SJSA1 (cell line): ENCODE measurements at regions not wholly inside any gene's neighbourhood (a gene's known extent, or its start where the extent isn't known, plus 50 kb on each side); places are given as distances from the start of the nearest gene placed in this dataset.
"Not testable (repeated sequence)": the region's sequence is repeated elsewhere in the genome, so short reads cannot be mapped to it uniquely, and the experiment has no call there.

Experiments
- DNase-seq, 2 experiments: peaks; one replicate each; pipeline ENCODE4 v3.0.0-alpha.2; 2015 to 2020; ENCODE audit warnings: low spot score in 2 of 2, low read depth in 1 of 2
- H3K27ac ChIP-seq: fragments of 250-450 bp; sonication (Bioruptor Pico); 2 replicates; pipeline ENCODE4 v1.5.1; 2020; ENCODE audit warnings: mild to moderate bottlenecking, moderate library complexity
- H3K27me3 ChIP-seq: fragments of 250-450 bp; sonication (Bioruptor Pico); replicated peaks from 2 replicates; pipeline ENCODE4 v1.5.1; 2020; ENCODE audit warnings: mild to moderate bottlenecking, moderate library complexity
- H3K36me3 ChIP-seq: fragments of 250-450 bp; sonication (Bioruptor Pico); 2 replicates; pipeline ENCODE4 v1.5.1; 2020; ENCODE audit warnings: mild to moderate bottlenecking
- H3K4me1 ChIP-seq: fragments of 250-450 bp; sonication (Bioruptor Pico); replicated peaks from 2 replicates; pipeline ENCODE4 v1.6.1; 2021; ENCODE audit warnings: mild to moderate bottlenecking
- H3K4me3 ChIP-seq: fragments of 250-450 bp; sonication (Bioruptor Pico); 2 replicates; pipeline ENCODE4 v1.5.1; 2020; ENCODE audit warnings: mild to moderate bottlenecking
- H3K9me3 ChIP-seq: fragments of 250-450 bp; sonication (Bioruptor Pico); replicated peaks from 2 replicates; pipeline ENCODE4 v1.5.1; 2020; ENCODE audit warnings: mild to moderate bottlenecking

DNA sequence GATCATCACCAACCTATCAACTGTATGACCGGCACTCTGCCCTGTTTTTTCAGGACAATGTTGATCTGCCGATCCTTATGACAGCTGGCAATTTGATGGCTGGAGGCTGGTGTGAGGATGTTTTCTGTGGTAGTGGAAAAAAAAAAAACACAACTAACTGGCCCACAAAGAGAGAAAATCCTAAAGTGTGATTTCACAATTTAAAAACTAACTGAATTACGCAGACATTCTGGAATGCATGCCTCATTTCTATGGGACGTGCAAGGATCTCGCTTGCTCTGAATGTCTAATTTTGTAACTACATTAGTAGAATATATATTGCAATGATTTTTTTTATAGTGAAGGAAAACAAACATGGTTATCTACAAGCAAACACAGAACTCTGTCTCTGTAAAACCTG is 590.5 kb downstream of the ETS1 start:
- Histone ChIP-seq H3K4me1 (peaks cover 10% of the 10 kb centered on the region), H3K4me3 (no peak overlapping the region), H3K36me3 (no peaks in the 10 kb centered on the region), H3K27me3 (no peaks in the 10 kb centered on the region), H3K27ac (peak overlapping the region; percentile 44; the same call in 1 of the 2 replicates), H3K9me3 (no peaks in the 10 kb centered on the region)
- DNase-seq: peak in 1 of 2 experiments; percentile 20

DNA sequence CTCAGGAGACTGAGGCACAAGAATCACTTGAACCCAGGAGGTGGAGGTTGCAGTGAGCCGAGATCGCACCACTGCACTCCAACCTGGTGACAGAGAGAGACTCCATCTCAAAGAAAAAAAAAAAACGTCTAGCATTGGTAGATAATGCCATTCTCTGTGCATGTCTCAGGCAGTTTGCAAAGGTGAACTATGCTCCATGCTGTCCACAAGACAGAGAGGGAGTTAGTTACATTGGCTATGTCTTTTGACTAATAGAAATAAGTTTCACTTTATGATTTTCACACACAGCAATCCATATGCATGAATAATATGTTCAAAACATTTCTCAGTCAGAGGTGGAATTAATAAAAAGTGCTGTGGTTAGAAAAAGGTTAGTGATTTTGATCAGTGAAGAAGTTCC is 591.4 kb downstream of the ETS1 start:
- H3K27me3 ChIP-seq: no peaks in the 10 kb centered on the region
- H3K4me3 ChIP-seq: no peak overlapping the region
- H3K4me1 ChIP-seq: peaks cover 10% of the 10 kb centered on the region
- no peaks in the 10 kb centered on the region for H3K9me3 ChIP-seq
- H3K36me3 ChIP-seq: no peaks in the 10 kb centered on the region
- DNase-seq: no peak
- peak overlapping the region; percentile 44; the same call in 1 of the 2 replicates for H3K27ac ChIP-seq

DNA sequence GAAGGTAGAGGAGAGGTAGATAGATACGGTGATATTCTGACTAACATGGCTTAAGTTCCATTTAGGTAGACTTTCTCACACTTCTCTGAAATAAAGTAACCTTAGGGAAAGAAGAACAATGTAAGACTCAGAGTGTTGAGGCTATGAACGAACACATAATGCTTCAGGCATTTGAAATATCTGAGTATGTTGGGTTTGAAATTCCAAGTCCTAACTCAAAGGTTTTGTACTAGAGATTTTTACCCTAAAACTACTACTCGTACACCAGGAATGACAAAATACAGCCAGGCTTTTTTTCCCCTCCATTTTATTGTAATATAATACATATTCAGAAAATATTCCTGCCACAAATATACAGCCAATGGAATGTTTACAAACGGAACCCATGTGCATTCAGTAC is 592.6 kb downstream of the ETS1 start:
- Histone ChIP-seq H3K4me3 (no peak overlapping the region), H3K4me1 (peaks cover 10% of the 10 kb centered on the region), H3K27me3 (no peaks in the 10 kb centered on the region), H3K9me3 (no peaks in the 10 kb centered on the region), H3K36me3 (no peaks in the 10 kb centered on the region), H3K27ac (peak overlapping the region; percentile 84)
- DNase-seq: peak in 1 of 2 experiments; percentile 30

DNA sequence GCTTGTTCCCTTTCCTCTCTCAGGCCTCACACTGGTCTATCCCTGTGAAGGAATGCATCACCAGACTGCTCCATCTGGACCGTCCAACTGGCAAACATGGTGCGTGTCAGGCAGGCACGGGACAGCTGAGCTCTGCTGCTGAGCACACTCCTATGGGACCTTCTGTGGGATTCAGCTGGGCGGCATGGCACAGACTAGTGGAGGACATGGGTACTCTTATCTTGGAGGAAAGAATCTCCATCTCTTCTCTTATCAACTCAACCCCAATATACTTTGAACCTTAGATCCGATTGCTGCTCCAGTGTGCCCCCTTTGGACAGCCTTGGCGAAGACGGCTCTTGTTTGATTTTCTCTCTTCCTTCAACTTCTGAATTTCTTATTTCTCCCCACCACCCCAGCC is 593.6 kb downstream of the ETS1 start:
- Histone ChIP-seq H3K9me3 (no peaks in the 10 kb centered on the region), H3K4me1 (peaks cover 10% of the 10 kb centered on the region), H3K4me3 (no peak overlapping the region), H3K36me3 (no peaks in the 10 kb centered on the region), H3K27ac (peak overlapping the region; percentile 46; the same call in 1 of the 2 replicates), H3K27me3 (no peaks in the 10 kb centered on the region)
- DNase-seq: no peak

DNA sequence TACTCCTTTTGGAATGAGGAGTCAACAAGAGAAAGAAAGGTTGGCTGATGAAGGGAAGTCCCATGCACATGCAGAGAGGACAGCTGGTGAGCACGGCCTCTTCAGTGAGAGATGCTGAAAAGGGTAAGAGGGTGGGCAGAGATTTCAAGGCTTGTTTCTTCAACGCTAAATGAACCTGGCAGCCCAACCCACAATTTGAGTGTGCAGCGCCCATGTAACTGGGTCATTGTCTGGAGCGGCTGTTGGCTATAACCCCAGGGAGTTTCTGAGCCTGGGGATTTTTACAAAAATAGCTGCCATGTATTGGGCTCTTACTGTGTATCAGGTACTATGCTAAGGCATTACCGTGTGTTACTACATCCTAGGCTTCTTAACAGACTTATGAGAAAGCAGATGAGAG is 594.1 kb downstream of the ETS1 start:
- H3K27me3 ChIP-seq: no peaks in the 10 kb centered on the region
- DNase-seq: no peak
- H3K9me3 ChIP-seq: no peaks in the 10 kb centered on the region
- peaks cover 10% of the 10 kb centered on the region for H3K4me1 ChIP-seq
- no peaks in the 10 kb centered on the region for H3K36me3 ChIP-seq
- no peak overlapping the region for H3K4me3 ChIP-seq
- H3K27ac ChIP-seq: no peak overlapping the region

DNA sequence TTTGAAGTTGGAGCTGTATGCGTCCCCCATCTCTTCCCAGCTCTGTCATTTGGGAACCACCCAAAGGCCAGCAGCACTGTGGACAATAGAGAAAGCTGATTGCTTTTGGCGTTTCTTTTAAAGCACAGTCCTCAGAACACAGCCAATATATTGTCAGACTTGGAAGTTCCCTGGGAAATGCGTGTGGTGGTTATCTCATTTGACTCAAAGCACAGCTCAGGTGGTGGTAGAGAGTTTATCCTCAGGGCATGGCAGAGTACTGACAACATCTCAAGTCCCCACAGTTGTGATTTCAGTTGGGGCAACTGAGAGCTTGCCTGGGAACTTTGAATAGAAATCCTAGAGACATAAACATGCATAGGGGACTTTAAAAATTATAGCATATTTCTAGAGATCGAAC is 601.3 kb downstream of the ETS1 start:
- H3K4me1 ChIP-seq: no peaks in the 10 kb centered on the region
- no peaks in the 10 kb centered on the region for H3K36me3 ChIP-seq
- H3K4me3 ChIP-seq: no peak overlapping the region
- DNase-seq: no peak
- H3K27me3 ChIP-seq: no peaks in the 10 kb centered on the region
- H3K27ac ChIP-seq: no peak overlapping the region
- no peaks in the 10 kb centered on the region for H3K9me3 ChIP-seq

DNA sequence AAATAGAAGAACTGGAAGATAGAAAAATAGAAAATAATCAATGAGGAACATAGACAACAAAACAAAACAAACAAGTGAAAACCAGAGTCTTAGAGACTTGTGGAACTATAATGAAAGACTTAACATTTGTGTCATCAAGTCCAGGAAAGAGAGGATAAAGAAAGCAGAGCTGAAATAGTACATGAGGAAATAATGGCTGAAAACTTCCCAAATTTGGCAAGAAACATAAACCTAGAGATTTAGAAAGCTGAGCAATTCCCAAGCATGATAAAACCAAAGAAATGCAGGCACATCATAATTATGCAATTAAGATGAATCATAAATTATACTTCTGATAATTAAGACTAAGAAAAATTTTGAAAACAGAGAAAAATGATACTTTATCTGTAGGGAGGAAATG is 614.5 kb downstream of the ETS1 start:
- H3K4me1 ChIP-seq: no peaks in the 10 kb centered on the region
- no peak overlapping the region for H3K27ac ChIP-seq
- no peaks in the 10 kb centered on the region for H3K27me3 ChIP-seq
- H3K36me3 ChIP-seq: no peaks in the 10 kb centered on the region
- H3K9me3 ChIP-seq: no peaks in the 10 kb centered on the region
- no peak for DNase-seq
- no peak overlapping the region for H3K4me3 ChIP-seq

DNA sequence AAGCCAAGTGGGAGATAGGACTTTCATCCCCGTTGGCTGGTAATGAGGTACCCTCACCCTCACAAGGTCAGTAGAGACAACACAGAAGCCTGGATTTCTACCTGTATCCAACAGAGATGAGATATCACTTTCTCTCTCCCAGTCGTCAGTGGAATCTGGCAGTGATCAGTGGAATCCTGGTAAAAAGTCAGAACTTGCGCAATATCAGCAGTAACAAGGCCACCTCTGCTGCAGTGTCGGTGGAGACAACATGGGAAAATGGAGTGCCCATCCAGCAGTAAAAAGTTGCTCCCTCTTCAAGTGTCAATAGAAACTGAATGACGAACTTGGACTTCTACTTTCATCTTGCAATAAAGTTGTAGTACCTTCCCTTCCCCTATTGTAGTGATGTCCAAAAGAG is 615.9 kb downstream of the ETS1 start:
- Histone ChIP-seq H3K4me1 (no peaks in the 10 kb centered on the region), H3K9me3 (no peaks in the 10 kb centered on the region), H3K27me3 (no peaks in the 10 kb centered on the region)

DNA sequence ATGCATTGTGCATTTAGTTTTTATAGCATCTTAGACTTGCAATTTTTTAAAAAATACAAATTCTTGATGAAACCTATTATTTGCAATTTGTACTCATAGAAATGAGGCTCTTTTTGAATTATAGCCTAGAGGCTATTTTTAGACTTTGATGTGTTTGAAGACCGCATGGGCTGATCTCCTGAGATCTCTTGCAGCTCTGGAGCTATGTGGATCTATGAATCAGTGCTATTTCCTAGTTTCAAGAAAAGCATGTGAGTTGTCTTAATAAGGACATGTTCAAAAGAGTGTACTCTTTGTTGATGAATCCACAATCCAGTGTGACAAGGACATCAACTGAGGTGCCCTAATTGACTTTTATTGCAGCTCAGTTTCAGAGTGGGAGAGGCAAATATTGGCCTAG is 620.5 kb downstream of the ETS1 start:
- Histone ChIP-seq H3K9me3 (no peaks in the 10 kb centered on the region), H3K4me1 (no peaks in the 10 kb centered on the region), H3K4me3 (no peak overlapping the region), H3K27ac (no peak overlapping the region), H3K36me3 (no peaks in the 10 kb centered on the region), H3K27me3 (no peaks in the 10 kb centered on the region)
- no peak for DNase-seq

More for the DNA sequence above, 615.9 kb downstream of the ETS1 start:
- H3K27ac ChIP-seq: no peak overlapping the region
- DNase-seq: no peak
- no peaks in the 10 kb centered on the region for H3K36me3 ChIP-seq
- H3K4me3 ChIP-seq: no peak overlapping the region

DNA sequence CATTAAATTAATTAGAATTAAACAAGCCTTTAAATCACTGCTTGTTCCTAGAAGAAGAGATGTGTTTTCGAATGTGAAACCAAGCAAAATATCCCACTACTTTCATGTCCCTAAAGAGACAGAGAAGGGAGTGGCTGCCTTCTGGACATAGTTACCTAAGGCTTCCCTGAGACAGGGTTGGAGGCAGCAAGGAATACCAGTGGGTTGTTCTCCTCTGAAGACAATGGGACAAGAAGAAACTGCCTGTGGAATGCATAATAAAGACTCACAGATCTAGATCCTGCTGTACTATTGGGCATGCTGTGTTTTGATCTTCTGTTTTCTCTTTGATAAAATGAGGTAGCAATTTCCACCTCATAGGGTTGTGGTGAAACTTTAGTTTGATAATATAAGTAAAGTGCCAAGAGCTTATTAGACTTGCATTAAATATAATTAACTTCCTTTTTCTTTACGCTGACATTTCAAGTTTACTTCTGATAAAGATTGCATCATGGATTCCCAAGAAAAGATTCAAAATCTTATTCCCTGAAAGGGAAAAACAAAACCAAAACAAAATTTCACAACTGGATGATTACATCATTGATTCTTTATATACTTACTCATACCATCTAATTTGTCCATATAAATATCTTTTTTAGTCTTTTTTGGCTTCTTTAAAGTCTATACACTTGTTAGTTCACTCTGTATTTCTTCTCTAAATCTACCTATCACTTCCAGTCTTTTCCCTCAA is 621.3 kb downstream of the ETS1 start:
- no peaks in the 10 kb centered on the region for H3K9me3 ChIP-seq
- H3K4me3 ChIP-seq: no peak overlapping the region
- no peaks in the 10 kb centered on the region for H3K27me3 ChIP-seq
- H3K36me3 ChIP-seq: no peaks in the 10 kb centered on the region
- H3K27ac ChIP-seq: no peak overlapping the region
- no peak for DNase-seq
- no peaks in the 10 kb centered on the region for H3K4me1 ChIP-seq

DNA sequence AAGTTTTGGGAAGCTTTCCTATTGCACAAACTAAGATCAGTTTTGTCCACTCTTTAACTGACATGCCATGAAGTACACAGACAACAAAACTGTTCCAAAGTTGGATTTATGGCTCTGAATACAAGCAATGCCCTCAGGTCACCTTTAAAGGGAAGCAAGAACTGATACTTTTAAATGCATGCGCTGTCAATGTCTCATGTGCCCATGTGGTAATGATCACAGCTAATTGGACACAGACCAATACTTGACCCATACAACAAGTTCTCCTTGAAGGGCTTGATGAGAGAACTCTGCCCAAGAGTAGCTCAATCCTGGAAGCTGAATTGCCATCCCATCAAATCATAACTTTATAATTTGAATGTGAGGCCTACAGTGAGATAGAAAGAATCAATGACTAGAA is 624.9 kb downstream of the ETS1 start:
- Histone ChIP-seq H3K9me3 (no peaks in the 10 kb centered on the region), H3K27me3 (no peaks in the 10 kb centered on the region), H3K4me1 (no peaks in the 10 kb centered on the region), H3K4me3 (no peak overlapping the region), H3K36me3 (no peaks in the 10 kb centered on the region), H3K27ac (no peak overlapping the region)
- DNase-seq: no peak

DNA sequence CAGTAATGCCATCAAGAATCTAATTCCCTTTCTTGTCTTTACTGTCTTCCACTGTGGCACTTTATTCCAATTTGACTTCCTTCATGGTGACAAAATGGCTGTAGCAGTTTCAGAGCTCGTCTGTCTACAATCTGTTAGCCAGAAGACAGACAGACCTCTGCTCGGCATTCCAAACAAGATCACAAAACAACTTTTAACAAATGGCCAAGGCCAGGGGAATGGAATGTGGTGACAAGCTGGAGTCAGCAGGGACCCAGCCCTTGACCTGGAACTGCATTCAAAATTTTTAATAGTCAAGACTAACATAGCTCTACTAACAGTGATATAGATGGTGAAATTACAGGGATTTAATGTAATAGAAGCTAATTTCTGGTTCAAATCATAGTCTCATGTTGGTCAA is 637.2 kb downstream of the ETS1 start:
- Histone ChIP-seq H3K4me1 (no peaks in the 10 kb centered on the region), H3K27me3 (no peaks in the 10 kb centered on the region), H3K27ac (no peak overlapping the region), H3K4me3 (no peak overlapping the region), H3K36me3 (no peaks in the 10 kb centered on the region), H3K9me3 (no peaks in the 10 kb centered on the region)
- DNase-seq: no peak

DNA sequence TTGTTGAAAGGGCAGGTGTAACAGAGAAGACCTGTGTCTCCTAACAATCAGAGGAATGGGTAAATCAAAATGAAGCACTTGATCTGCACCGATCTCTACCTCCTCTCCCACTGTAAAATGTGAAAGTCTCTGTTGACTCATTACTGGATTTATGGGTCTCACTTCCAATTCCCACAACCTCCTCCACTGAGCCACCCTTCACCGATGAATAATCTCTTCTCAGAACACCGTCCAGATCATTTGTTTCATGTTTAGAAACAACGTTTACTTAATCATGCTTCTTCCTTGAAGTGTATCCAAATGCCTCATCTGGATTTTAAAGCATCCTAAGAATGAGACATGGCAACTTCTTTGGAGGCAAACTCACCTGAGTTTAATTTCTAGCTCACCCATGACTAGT is 643.6 kb downstream of the ETS1 start:
- DNase-seq: no peak
- Histone ChIP-seq H3K9me3 (no peaks in the 10 kb centered on the region), H3K27me3 (no peaks in the 10 kb centered on the region), H3K4me1 (no peaks in the 10 kb centered on the region), H3K4me3 (no peak overlapping the region), H3K36me3 (no peaks in the 10 kb centered on the region), H3K27ac (no peak overlapping the region)

DNA sequence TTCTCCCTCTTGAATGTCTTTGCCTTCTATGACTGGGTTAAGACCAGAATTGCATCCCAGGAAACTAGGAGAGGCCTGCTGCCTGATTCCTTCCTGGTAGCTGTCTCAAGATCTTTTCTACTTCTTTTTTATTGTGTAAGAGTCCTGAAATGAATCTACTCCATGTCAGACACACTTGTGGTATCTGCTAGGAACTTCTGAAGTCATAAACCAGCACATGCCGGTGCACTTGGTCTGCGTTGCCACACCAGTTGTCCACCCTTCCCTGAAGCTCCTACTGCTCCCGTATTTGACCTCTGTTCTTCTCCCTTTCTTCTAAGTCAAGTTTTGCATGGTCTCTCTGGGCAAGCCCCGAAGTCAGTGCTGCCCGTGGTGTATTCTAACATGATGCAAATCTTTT is 644.2 kb downstream of the ETS1 start:
- H3K4me1 ChIP-seq: no peaks in the 10 kb centered on the region
- no peak for DNase-seq
- H3K27me3 ChIP-seq: no peaks in the 10 kb centered on the region
- H3K9me3 ChIP-seq: no peaks in the 10 kb centered on the region
- no peak overlapping the region for H3K27ac ChIP-seq
- H3K4me3 ChIP-seq: no peak overlapping the region
- no peaks in the 10 kb centered on the region for H3K36me3 ChIP-seq

DNA sequence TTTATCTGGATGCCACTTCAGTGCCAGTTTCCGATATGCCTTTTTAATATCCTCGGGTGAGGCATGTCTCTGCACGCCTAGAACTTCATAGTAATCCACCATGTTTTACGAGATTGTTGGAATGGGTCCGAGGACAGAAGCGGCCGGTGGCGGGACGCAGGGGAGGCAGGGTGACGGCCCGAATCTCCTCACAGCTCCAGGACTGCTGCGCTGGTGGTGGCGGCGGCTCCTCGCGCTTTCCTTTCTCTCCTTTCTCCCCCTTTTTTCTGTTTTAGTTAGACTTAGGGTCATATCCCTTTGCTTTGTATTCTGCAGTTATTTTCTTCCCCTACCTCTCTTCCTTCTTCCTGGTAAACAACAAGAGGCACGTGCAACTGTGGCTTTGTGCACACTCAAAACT is 645.8 kb downstream of the ETS1 start:
- H3K9me3 ChIP-seq, H3K27ac ChIP-seq, H3K36me3 ChIP-seq, H3K4me1 ChIP-seq, H3K4me3 ChIP-seq, DNase-seq, H3K27me3 ChIP-seq: not testable (repeated sequence)
